WTC11 (cell line): ENCODE measurements at regions not wholly inside any gene's neighbourhood (a gene's known extent, or its start where the extent isn't known, plus 50 kb on each side); places are given as distances from the start of the nearest gene placed in this dataset.

Experiments used
- ATF3 ChIP-seq: sonication (generic); formaldehyde crosslinking; conservative IDR thresholded peaks from 2 replicates; pipeline ENCODE4 v1.8.1; 2022; ENCODE audit warnings: mild to moderate bottlenecking, missing genetic modification reagents
- ATF6 ChIP-seq: sonication (generic); formaldehyde crosslinking; IDR thresholded peaks from 2 replicates; pipeline ENCODE4 v1.8.1; 2023; ENCODE audit warnings: mild to moderate bottlenecking, missing genetic modification reagents
- CTCF ChIP-seq: fragments of 200-600 bp; IDR thresholded peaks from 2 replicates; pipeline ENCODE4 v1.8.0; 2022; ENCODE audit warnings: antibody characterized with exemption
- ESRRA ChIP-seq: sonication (generic); formaldehyde crosslinking; IDR thresholded peaks from 2 replicates; pipeline ENCODE4 v1.8.1; 2022; ENCODE audit warnings: mild to moderate bottlenecking, missing genetic modification reagents, borderline replicate concordance
- ETV6 ChIP-seq: sonication (generic); formaldehyde crosslinking; IDR thresholded peaks from 2 replicates; pipeline ENCODE4 v1.8.1; 2022; ENCODE audit warnings: mild to moderate bottlenecking, missing genetic modification reagents
- GABPB1 ChIP-seq: sonication (generic); formaldehyde crosslinking; IDR thresholded peaks from 2 replicates; pipeline ENCODE4 v1.8.1; 2023; ENCODE audit warnings: mild to moderate bottlenecking, missing genetic modification reagents
- IRF1 ChIP-seq: sonication (generic); formaldehyde crosslinking; IDR thresholded peaks from 2 replicates; pipeline ENCODE4 v1.8.0; 2023; ENCODE audit warnings: missing genetic modification reagents
- MAX ChIP-seq: sonication (generic); formaldehyde crosslinking; IDR thresholded peaks from 2 replicates; pipeline ENCODE4 v1.8.0; 2022; ENCODE audit warnings: mild to moderate bottlenecking, missing genetic modification reagents
- PRDM15 ChIP-seq: sonication (generic); formaldehyde crosslinking; IDR thresholded peaks from 2 replicates; pipeline ENCODE4 v1.8.0; 2022; ENCODE audit warnings: missing genetic modification reagents
- PRRX2 ChIP-seq: fragments of 250-450 bp; sonication (Bioruptor Pico); IDR thresholded peaks from 2 replicates; pipeline ENCODE4 v1.8.0; 2021; ENCODE audit warnings: mild to moderate bottlenecking
- RELA ChIP-seq: sonication (generic); formaldehyde crosslinking; IDR thresholded peaks from 2 replicates; pipeline ENCODE4 v1.8.1; 2022; ENCODE audit warnings: missing genetic modification reagents, mild to moderate bottlenecking, borderline replicate concordance
- ZBTB21 ChIP-seq: sonication (generic); formaldehyde crosslinking; IDR thresholded peaks from 2 replicates; pipeline ENCODE4 v1.8.1; 2023; ENCODE audit warnings: mild to moderate bottlenecking, missing genetic modification reagents, borderline replicate concordance
- TF ChIP-seq, protein P1 (sequence below): fragments of 250-450 bp; sonication (Bioruptor Pico); IDR thresholded peaks from 2 replicates; pipeline ENCODE4 v1.9.0; 2021; ENCODE audit warnings: mild to moderate bottlenecking

DNA sequence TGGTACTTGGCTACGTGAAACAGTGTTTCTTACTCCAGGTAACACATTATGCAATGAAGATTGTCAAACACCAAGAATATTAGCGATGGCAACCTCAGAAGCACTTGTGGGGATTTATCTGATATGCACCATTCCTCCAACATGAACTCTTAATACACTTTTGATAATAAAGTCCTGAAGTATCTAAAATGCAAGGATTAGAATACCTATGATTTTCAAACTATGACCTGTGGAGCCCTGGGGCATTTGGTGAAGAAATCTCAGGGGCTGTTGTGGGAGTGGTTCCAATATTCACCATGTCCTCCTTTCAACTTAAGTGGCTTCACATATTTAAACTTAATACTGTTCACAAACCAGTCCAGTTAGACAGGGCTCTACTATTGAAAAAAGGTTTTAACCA, 214.6 kb upstream of the POU5F2 start:
- TF ChIP-seq PRDM15 (CRISPR knock-in tag), result no peak
- TF ChIP-seq CTCF, result no peak
- TF ChIP-seq IRF1, result no peak
- no peak for TF ChIP-seq PRRX2 (CRISPR knock-in tag)
- TF ChIP-seq ESRRA (CRISPR knock-in tag), result no peak
- no peak for TF ChIP-seq MAX (CRISPR knock-in tag)
- no peak for TF ChIP-seq ATF6 (CRISPR knock-in tag)
- TF ChIP-seq ETV6 (CRISPR knock-in tag), result no peak
- TF ChIP-seq ZBTB21 (CRISPR knock-in tag), result no peak
- TF ChIP-seq GABPB1, result no peak
- TF ChIP-seq ATF3 (CRISPR knock-in tag), result no peak
- TF ChIP-seq, protein P1, sequence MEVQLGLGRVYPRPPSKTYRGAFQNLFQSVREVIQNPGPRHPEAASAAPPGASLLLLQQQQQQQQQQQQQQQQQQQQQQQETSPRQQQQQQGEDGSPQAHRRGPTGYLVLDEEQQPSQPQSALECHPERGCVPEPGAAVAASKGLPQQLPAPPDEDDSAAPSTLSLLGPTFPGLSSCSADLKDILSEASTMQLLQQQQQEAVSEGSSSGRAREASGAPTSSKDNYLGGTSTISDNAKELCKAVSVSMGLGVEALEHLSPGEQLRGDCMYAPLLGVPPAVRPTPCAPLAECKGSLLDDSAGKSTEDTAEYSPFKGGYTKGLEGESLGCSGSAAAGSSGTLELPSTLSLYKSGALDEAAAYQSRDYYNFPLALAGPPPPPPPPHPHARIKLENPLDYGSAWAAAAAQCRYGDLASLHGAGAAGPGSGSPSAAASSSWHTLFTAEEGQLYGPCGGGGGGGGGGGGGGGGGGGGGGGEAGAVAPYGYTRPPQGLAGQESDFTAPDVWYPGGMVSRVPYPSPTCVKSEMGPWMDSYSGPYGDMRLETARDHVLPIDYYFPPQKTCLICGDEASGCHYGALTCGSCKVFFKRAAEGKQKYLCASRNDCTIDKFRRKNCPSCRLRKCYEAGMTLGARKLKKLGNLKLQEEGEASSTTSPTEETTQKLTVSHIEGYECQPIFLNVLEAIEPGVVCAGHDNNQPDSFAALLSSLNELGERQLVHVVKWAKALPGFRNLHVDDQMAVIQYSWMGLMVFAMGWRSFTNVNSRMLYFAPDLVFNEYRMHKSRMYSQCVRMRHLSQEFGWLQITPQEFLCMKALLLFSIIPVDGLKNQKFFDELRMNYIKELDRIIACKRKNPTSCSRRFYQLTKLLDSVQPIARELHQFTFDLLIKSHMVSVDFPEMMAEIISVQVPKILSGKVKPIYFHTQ, result no peak
- TF ChIP-seq RELA (CRISPR knock-in tag), result no peak
